ENCODE measurements at regions not wholly inside any gene's neighbourhood (a gene's known extent, or its start where the extent isn't known, plus 50 kb on each side); places are given as distances from the start of the nearest gene placed in this dataset.

DNA sequence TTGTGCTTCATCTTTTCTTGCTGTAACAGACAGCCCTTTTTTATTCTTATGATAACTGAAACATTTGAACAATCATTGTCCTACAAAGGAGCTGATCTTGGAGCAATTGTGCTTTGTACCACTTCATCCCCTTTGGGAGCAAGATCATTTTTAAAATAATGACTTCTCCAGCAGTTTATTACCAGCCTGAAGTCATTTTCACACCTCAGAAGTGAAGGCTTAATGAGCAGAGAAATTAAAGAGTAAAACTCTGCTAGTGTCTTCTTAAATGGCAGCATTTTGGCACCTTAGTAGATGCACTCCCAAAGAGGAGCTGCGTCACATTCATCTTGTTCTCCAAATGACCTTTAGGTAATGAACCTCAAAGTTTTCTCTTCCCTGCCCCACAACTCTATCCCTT lies 439.6 kb upstream of the CAMK1G start:
- TF ChIP-seq, protein P1, sequence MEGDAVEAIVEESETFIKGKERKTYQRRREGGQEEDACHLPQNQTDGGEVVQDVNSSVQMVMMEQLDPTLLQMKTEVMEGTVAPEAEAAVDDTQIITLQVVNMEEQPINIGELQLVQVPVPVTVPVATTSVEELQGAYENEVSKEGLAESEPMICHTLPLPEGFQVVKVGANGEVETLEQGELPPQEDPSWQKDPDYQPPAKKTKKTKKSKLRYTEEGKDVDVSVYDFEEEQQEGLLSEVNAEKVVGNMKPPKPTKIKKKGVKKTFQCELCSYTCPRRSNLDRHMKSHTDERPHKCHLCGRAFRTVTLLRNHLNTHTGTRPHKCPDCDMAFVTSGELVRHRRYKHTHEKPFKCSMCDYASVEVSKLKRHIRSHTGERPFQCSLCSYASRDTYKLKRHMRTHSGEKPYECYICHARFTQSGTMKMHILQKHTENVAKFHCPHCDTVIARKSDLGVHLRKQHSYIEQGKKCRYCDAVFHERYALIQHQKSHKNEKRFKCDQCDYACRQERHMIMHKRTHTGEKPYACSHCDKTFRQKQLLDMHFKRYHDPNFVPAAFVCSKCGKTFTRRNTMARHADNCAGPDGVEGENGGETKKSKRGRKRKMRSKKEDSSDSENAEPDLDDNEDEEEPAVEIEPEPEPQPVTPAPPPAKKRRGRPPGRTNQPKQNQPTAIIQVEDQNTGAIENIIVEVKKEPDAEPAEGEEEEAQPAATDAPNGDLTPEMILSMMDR (IDR thresholded peaks at IDR 0.05; ENCODE audit: poor library complexity, severe bottlenecking), result no peak
- TF ChIP-seq EZH2 (IDR thresholded peaks at IDR 0.05; ENCODE audit: borderline replicate concordance, insufficient read depth, low read length, poor library complexity, severe bottlenecking) (no peak), MXI1 (conservative IDR thresholded peaks at IDR 0.05; ENCODE audit: poor library complexity, severe bottlenecking) (no peak), POLR2AphosphoS5 (IDR thresholded peaks at IDR 0.05) (no peak), RAD21 (conservative IDR thresholded peaks at IDR 0.05) (no peak), TAF1 (IDR thresholded peaks at IDR 0.05; ENCODE audit: low read depth) (no peak)
- TF ChIP-seq, protein P2, sequence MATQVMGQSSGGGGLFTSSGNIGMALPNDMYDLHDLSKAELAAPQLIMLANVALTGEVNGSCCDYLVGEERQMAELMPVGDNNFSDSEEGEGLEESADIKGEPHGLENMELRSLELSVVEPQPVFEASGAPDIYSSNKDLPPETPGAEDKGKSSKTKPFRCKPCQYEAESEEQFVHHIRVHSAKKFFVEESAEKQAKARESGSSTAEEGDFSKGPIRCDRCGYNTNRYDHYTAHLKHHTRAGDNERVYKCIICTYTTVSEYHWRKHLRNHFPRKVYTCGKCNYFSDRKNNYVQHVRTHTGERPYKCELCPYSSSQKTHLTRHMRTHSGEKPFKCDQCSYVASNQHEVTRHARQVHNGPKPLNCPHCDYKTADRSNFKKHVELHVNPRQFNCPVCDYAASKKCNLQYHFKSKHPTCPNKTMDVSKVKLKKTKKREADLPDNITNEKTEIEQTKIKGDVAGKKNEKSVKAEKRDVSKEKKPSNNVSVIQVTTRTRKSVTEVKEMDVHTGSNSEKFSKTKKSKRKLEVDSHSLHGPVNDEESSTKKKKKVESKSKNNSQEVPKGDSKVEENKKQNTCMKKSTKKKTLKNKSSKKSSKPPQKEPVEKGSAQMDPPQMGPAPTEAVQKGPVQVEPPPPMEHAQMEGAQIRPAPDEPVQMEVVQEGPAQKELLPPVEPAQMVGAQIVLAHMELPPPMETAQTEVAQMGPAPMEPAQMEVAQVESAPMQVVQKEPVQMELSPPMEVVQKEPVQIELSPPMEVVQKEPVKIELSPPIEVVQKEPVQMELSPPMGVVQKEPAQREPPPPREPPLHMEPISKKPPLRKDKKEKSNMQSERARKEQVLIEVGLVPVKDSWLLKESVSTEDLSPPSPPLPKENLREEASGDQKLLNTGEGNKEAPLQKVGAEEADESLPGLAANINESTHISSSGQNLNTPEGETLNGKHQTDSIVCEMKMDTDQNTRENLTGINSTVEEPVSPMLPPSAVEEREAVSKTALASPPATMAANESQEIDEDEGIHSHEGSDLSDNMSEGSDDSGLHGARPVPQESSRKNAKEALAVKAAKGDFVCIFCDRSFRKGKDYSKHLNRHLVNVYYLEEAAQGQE (IDR thresholded peaks at IDR 0.05; ENCODE audit: borderline replicate concordance), result no peak
